GM19468 (cell line): ENCODE measurements at regions not wholly inside any gene's neighbourhood (a gene's known extent, or its start where the extent isn't known, plus 50 kb on each side); places are given as distances from the start of the nearest gene placed in this dataset.

Source experiments
- ATAC-seq: cut with Tn5 transposase; IDR thresholded peaks from one replicate; pipeline ENCODE4 v1.9.1; 2021; ENCODE audit warnings: mild to moderate bottlenecking, moderate library complexity, moderate number of reproducible peaks; ENCODE audit not compliant: unreplicated experiment; ENCODE audit errors: extremely low read depth

DNA sequence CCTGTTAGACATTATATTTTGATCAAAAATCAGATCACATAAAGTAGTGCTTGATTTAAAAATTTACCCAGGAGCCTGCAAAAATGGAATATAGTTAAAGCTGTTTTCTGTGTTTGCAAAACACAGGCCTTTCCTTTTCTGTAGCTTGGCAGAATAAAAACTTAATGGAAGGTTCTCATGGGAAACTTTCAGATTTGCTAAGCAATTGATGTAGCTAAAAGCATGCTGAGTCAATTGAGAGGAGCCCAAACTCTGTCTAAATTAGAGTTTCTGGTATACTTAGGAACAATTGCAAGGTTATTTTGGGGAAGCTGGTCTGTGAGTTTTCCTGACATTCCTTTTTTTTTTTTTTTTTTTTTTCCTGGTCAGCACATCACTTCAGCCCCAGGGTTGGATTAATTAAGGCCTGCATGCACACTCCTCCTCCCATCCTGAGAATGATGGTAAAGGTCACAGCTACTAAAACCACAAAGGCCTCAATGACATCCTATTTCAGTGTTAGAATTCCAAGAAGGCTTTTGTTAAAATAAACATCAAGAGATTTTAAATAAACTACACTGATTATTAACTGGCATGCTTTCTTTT lies 608.7 kb downstream of the PLPP3 start:
- ATAC-seq = no peak

DNA sequence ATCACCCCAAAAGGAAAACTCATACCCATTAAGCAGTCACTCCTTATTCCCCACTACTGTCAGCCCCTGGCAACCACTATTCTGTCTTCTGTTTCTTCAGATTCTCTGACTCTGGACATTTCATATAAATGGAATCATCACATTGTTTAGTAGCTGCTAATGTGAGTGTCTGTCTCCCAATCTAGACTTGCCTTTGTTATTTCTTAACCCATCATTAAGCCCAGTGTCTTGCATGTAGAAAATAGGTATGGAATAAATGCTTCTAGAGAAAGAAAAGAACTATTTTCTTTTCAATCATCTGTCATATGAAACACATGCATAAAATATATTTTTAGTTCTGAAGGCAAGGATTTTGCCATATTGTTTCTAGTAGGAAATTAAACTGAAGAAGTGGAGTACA lies 610.0 kb downstream of the PLPP3 start:
- ATAC-seq = no peak

DNA sequence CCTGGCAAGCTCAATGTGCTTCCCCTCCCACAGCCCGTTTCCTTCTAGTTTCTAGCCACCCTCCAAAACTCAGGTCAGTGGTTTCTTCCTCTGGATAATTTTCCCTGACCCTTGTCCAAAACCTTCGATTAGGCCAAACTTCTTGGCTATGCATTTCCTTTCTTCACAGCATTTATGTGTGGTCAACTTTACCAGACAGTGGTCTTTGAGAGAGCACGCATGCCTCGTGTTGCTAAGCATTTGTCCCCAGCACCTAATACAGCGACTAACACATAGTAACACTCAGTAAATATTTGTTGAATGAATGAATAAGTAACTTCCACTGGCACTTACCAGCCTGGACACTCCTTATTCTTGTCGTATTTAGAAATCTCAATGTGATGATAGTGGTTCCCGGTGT lies 610.7 kb downstream of the PLPP3 start:
- no peak for ATAC-seq

DNA sequence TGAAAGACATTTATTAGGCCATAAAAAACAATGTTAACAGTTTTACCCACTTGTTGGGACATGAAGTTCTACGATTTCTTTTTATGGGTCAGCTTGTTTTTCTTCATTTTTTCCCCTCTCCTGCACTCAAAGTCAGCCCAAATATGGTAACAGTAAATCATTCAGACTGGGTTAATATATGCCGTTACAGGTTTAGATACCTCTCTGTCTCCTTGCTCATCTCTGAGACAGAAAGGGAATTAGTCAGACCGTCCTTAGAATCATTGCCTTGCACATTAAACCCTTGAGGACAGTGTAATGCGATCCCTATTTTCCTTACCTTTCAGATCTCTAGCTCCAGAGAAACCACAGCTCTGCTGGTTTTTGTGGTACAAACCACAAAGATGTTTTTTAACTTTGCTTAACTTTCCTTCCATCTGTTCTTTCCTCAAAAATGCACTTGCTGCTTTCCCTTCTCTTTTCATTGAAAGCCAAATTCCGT lies 613.3 kb downstream of the PLPP3 start:
- ATAC-seq = no peak

DNA sequence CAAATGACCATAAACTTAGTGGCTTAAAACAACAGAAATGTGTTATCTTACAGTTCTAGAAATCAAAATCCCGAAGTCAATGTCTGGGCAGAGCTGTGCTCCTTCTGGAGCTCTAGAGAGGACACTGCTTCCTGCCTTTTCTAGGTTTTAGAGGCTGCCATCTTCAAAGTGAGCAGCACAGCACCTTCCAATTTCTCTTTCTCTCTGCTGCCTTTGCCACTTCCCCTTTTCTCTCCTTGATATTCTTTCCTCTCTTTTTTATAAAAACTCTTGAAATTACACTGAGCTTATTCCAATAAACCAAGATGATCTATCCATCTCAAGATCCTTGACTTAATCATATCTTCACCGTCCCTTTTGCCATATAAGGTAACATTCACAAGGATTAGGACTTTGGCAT lies 616.9 kb downstream of the PLPP3 start:
- no peak for ATAC-seq

DNA sequence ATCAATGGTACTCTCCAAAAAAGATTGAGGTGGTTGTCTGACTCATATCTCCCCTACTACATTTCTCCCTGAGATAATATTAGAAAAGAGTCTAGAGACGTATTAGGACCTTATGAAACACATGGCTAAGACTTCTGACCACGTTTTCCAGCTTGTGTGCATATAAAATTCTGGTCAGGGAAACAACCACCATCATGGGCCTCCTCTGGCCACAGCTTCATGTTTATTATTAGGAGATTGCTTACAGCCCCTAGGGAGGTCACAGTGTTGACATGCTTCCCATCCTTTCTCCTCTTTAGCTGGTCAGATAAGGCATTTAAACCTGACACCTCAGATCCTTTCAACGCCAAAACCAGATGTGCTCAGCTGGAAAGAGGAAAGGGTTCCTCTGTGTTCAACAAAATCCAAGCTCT lies 620.2 kb downstream of the PLPP3 start:
- no peak for ATAC-seq

DNA sequence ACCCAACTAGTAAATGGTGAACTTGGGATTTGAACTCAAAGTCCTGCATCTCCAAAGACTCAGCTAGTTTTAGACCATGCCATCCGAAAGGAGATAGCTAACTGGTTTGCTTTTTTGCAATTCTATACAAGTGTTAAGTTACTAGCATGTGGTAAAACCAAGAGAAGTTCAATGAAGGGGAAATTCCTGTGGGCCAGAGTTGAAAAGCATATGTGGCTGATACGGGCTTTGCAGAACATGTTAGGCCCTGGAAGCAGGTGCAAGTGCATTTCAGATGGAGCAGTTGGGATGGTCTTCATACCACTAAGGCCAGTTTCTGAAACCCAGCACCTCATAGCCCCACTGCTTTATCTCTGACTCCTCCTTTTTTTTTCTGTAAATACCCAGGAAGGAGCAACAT lies 620.9 kb downstream of the PLPP3 start:
- ATAC-seq = no peak

DNA sequence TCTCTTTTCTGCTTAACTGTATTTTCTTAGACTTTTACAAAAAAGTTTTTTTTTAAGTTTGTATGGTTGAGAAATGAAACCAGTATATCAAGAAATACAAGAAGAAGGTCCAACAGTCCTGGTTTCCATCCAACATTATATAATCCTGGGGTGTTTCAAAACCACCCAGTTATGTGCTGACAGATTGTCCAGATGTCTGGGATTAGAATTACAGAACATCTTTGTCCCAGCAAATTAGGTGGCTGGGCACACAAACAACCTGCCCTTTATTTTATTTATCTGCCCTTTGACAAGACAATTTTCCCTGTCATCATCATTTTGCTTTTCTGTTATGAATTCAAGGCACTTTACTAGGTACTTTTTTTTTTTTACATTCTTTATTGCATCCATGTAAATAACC lies 622.1 kb downstream of the PLPP3 start:
- no peak for ATAC-seq

DNA sequence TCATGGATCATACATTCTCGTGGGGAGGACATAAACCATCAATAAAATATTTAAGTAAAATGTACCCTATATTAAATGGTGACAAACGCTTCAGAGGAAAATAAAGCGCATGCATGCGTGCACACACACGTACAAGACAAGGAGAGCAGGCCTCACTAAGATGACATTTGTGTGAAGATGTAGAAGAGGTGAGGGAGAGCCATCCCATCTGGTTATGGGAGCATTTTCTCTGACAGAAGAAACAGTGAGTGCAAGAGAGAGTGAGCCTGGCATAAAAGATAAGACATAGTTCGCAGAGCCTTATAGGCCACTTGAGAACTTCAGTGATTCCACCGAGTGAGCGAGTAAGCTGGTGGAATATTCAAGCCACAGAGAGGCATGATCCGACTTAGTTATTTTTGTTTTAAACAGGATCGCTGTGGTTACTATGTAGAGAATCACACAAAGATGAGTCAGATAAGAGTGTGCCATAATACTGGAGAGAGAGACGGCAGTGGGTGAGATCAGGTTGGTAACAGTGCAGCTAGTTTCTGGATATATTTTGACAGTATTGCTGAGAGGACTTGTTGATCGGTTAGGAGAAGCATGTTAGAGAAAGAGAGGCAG lies 624.2 kb downstream of the PLPP3 start:
- no peak for ATAC-seq

DNA sequence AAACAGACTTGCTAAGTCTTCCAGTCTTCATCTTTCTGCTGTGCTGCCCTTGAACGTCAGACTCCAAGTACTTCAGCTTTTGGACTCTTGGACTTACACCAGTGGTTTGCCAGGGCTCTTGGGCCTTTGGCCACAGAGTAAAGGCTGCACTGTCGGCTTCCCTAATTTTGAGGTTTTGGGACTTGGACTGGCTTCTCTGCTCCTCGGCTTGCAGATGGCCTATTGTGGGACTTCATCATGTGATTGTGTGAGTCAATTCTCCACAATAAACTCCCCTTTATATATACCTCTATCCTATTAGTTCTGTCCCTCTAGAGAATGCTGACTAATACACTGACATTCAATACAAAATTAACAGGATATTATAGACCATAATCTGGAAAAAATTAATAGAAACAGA lies 628.1 kb downstream of the PLPP3 start:
- no peak for ATAC-seq

DNA sequence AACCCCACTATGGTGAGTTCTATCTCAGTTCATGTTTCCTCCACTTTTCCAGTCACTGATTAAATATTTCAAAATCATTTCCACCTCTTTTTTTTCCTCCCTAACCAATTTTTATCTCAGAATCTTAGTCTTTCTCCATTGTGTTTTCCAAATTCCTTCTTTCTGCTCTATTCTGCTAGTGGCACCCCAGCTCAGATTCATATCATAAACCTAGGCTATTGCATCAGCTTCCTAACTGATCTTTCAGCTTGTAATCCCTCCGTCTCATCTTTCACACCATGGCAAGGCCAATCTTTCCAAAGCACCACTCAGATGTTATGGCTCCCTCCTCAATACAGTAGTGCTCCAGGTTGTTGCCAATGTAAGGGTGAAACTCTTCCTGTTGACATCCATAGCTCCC lies 631.9 kb downstream of the PLPP3 start:
- ATAC-seq = no peak

DNA sequence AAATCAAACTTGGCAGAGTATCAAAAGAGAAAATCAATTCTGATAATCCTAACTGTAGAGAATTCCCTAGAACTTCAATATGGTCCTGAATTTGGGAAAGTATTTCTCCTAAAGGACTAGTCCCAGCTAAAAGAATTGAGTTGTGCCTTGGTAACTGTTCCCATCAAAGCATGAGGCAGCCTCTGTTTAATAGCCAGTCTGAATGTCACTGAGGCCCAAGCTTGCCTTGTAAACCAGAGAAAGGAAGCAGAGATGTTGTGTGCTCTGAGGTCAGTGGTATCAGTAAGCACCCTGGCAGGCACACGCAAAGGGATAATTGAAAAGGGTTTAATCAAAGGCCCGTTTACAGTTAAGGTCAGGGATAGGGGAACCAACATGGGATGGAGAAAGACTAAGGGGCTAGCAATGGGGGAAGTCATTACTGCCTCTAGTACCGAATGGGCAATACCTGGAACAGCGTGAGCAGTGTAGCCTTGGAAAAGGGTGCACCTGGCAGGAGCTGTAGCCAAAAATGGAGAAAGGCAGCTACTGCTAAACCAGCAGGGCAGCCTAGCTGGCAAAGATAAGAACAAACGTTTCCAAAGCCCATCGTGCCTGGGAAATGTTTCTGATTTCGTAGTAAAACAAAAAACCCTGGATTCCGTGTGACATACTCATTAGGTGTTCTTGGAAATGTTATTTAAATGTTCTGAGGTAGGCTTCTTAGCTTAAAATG lies 635.5 kb downstream of the PLPP3 start:
- no peak for ATAC-seq

DNA sequence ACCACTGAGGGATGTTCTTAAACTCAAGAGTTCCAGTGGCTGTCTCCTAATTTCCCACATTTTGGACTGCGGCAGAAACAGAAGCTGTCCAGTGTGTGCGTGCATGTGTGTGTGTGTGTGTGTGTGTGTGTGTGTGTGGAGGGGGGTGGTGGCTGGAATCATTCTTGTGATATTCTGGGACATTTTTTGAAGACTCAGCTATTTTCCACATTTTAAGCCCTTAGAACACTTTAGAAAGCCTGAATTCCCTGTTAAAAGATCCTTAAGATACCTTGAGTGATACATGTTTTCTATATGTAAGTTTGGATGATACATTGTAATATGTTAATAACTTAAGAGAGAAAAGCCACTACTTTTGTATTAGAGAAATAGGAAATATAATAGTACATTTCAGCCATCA lies 636.4 kb downstream of the PLPP3 start:
- no peak for ATAC-seq

DNA sequence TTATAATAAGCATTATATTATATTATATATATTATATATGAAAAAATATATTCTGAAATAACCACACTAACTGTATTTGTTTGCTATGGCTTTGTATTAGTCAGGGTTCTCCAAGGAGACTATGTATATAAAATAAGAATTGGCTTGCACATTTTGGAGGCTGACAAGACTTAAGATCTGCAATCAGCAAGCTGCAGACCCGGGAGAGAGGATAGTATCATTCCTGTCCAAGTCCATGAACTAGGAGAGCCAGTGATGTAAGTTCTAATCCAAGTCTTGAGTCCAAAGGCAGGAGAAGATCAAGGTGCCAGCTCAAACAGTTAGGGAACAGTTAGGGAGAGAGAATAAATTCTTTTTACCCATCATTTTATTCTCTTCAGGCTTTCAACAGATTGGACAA lies 639.5 kb downstream of the PLPP3 start:
- no peak for ATAC-seq

DNA sequence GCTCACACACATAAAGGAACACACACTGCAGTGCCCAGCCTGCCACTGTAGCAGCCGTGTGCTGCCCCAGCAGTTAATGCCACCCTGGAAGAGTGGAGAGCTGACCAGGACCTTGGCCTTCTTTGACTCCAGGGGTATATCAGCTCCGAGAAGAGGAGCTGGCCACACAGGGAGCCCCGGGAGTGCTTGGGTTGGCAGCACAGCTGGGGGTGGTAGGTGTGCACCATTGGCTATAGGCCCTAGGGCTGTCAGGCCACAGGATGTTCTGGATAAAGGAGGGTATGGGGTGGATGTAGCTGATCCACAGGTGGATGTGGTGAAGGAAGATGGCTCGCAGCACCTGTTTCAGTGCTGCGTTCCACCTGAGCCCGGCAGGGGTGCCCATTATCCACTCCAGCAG lies 640.5 kb downstream of the PLPP3 start:
- no peak for ATAC-seq

DNA sequence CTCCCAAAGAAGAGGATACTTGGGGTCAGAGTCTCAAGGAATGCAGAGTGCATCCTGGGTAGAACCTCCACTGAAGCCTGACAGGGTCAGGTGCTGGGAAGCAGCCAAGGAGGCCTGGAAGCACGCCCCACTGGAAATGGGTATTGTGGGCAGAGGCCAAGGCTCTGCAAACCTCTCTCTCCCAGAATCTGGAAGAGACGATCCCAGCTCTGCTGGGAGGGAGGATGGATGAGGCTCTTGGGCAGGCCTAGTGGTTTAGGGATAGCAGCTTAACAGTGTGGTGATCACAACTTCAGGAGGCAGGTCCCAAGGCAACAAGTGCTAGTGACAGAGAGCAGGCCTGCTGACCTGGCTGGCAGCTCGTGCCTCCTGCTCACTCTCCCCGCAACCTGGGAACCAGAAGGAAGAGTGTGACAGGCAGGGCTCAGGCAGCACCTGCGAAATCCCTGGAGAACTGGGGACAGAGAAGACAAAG lies 641.0 kb downstream of the PLPP3 start:
- ATAC-seq = no peak

DNA sequence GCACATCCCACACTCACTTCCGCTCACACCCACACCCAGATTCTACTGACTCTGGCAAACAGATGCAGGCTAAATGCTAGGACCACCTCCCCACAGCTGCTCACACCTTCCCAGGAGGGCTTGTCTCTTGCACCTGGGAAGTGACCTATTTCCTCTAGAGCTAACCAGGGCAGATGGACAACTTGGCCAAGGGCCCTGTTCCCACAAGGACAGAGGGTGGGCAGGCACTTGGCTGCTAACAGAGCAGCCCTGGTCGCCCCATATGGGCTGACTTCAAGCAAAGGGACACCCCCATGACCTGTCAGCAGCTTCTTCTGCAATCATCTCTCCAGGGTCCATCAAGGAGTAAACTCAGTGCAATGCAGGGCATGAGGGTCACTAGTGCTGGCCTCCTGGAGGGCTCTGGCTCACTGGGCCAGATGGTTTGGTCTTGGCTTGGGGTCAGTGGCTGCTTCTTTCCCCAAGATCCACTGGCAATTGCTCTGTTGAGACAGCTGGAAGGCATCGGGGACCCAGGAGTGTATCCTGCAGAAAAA lies 641.5 kb downstream of the PLPP3 start:
- no peak for ATAC-seq

DNA sequence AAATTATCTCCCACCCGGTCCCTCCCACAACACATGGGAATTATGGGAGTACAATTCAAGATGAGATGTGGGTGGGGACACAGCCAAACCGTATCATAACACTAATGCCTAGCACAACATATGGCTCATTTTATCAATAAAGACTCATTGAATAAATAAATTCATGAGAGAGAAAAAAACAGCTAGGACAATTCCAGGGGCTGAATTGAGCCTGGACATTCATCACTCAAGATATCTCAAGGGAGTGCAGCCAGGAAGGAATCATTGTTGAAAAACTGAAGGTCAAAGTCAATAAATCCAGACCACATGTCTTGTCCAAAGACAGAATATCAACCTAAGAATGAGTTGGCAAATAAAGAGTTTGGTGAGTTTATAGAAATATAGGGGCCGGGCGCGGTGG lies 644.1 kb downstream of the PLPP3 start:
- no peak for ATAC-seq

DNA sequence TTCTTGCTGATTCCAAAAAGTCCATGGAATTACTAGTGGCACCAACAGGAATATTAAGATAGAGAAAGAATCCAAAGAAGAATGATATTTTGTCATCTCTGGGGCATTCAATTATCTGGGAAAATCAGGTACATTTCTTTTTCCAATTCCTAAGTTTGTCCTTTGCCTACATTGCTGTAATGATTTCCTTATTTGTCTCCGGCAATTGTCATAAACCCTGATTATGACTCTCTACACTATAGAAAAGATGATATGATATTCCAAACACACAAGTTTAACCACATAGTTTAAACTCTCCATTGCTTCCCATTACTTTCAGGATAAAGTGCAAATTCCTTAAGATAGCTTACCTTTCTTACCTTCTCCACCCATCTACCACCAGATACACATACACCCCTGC lies 647.0 kb downstream of the PLPP3 start:
- no peak for ATAC-seq

DNA sequence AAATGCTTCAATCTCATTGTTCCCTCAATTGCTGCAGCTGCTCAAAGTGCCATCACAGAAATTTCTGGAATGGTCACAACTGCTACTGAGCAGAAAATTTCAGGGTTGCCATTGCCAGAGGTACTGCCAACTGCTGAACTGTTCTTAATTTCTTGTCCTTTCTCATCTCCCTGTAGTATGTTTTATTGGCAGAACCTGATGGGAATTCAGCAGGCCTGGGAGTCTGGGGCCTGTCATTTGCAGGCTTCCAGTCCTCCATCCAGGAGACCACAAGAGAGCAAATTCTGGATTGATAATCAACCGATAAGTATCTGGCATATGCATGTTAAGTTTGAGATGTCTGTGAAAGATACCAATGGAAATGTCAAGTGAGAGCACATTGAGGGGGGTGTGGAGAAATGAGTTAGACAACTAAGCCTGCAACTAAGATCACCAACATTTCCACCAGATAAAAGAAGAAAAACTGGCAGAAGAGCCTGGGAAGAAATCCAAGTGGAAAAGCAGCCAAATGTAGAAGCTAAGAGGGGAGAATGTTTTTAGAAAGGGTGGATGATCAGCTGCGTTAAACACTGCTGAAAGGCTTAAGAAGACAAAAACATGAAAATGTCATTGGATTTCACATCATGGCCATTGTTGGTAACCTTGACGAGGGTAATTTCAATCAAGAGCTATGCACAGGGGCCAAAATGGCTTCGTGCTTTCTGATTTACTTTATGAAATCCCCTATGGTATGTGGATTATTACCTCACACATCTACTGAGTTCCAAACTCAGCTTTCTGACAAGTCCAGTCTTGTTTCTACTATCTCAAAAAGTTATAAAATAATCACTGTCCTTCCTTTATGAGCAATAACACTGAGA lies 648.1 kb downstream of the PLPP3 start:
- no peak for ATAC-seq
